Trophoblast cell (in vitro differentiated cells and primary cell): ENCODE measurements at regions not wholly inside any gene's neighbourhood (a gene's known extent, or its start where the extent isn't known, plus 50 kb on each side); places are given as distances from the start of the nearest gene placed in this dataset.

Source experiments
- DNase-seq, 2 donors: peaks; one replicate each; pipeline ENCODE4 v3.0.0-alpha.2; 2016
- H2AFZ ChIP-seq: 2 replicates; pipeline ENCODE4 v1.6.1; 2013; ENCODE audit warnings: low read length, moderate library complexity, mild to moderate bottlenecking; ENCODE audit not compliant: insufficient read depth, poor library complexity
- H2AK5ac ChIP-seq: 2 replicates; pipeline ENCODE4 v1.6.1; 2013; ENCODE audit warnings: mild to moderate bottlenecking, low read length
- H2BK120ac ChIP-seq: 2 replicates; pipeline ENCODE4 v1.6.1; 2013; ENCODE audit warnings: low read length, mild to moderate bottlenecking, moderate library complexity; ENCODE audit not compliant: insufficient read depth, poor library complexity
- H2BK12ac ChIP-seq: 2 replicates; pipeline ENCODE4 v1.6.1; 2013; ENCODE audit warnings: mild to moderate bottlenecking, low read length, moderate library complexity
- H2BK5ac ChIP-seq: 2 replicates; pipeline ENCODE4 v1.6.1; 2013; ENCODE audit warnings: low read length, low read depth, moderate library complexity, mild to moderate bottlenecking; ENCODE audit not compliant: poor library complexity
- H3K14ac ChIP-seq: 2 replicates; pipeline ENCODE4 v1.6.1; 2013; ENCODE audit warnings: mild to moderate bottlenecking, low read length
- H3K18ac ChIP-seq: 2 replicates; pipeline ENCODE4 v1.6.1; 2013; ENCODE audit warnings: mild to moderate bottlenecking, low read length
- H3K23ac ChIP-seq: 2 replicates; pipeline ENCODE4 v1.6.1; 2013; ENCODE audit warnings: low read length
- H3K27ac ChIP-seq: 2 replicates; pipeline ENCODE4 v1.5.1; 2013; ENCODE audit warnings: low read depth, mild to moderate bottlenecking, inconsistent platforms, low read length, moderate library complexity
- H3K27me3 ChIP-seq: 2 replicates; pipeline ENCODE4 v1.6.1; 2013; ENCODE audit warnings: inconsistent platforms, mild to moderate bottlenecking, low read length, moderate library complexity; ENCODE audit not compliant: insufficient read depth
- H3K36me3 ChIP-seq, 2 experiments: 1 replicate in 1 of 2; 2 replicates in 1 of 2; pipeline ENCODE4 v1.6.1; 2013; ENCODE audit warnings: low read length in 2 of 2, mild to moderate bottlenecking in 2 of 2, moderate library complexity in 1 of 2; ENCODE audit not compliant: insufficient read depth in 2 of 2, control insufficient read depth in 1 of 2
- H3K4ac ChIP-seq: 2 replicates; pipeline ENCODE4 v1.6.1; 2013; ENCODE audit warnings: low read depth, mild to moderate bottlenecking, low read length, moderate library complexity
- H3K4me1 ChIP-seq, 2 experiments: 1 replicate in 1 of 2; 2 replicates in 1 of 2; pipeline ENCODE4 v1.6.1; 2013; ENCODE audit warnings: low read length in 2 of 2, mild to moderate bottlenecking in 2 of 2, moderate library complexity in 1 of 2; ENCODE audit not compliant: insufficient read depth in 2 of 2, control insufficient read depth in 1 of 2
- H3K4me2 ChIP-seq: 2 replicates; pipeline ENCODE4 v1.6.1; 2013; ENCODE audit warnings: inconsistent platforms, mild to moderate bottlenecking, low read length, moderate library complexity
- H3K4me3 ChIP-seq: 2 replicates; pipeline ENCODE4 v1.5.1; 2013; ENCODE audit warnings: mild to moderate bottlenecking, low read depth, low read length, inconsistent platforms
- H3K79me1 ChIP-seq: one replicate; pipeline ENCODE4 v1.6.1; 2013; ENCODE audit warnings: low read length
- H3K79me2 ChIP-seq: 2 replicates; pipeline ENCODE4 v1.6.1; 2013; ENCODE audit warnings: low read length, mild to moderate bottlenecking; ENCODE audit not compliant: control insufficient read depth, insufficient read depth, poor library complexity
- H3K9ac ChIP-seq: 2 replicates; pipeline ENCODE4 v1.6.1; 2013; ENCODE audit warnings: mild to moderate bottlenecking, low read length
- H3K9me3 ChIP-seq: 2 replicates; pipeline ENCODE4 v1.6.1; 2013; ENCODE audit warnings: low read depth, mild to moderate bottlenecking, control low read depth, inconsistent platforms, low read length; ENCODE audit not compliant: insufficient read depth
- H4K12ac ChIP-seq: 2 replicates; pipeline ENCODE4 v1.6.1; 2013; ENCODE audit warnings: low read depth, mild to moderate bottlenecking, low read length, moderate library complexity
- H4K8ac ChIP-seq: 2 replicates; pipeline ENCODE4 v1.6.1; 2013; ENCODE audit warnings: low read depth, mild to moderate bottlenecking, low read length, moderate library complexity
- H4K91ac ChIP-seq: one replicate; pipeline ENCODE4 v1.6.1; 2013; ENCODE audit warnings: low read depth, mild to moderate bottlenecking, low read length, moderate library complexity
- WGBS: extraction: QIAGEN DNeasy Blood & Tissue Kit; methylation state at CpG from one replicate; pipeline ENCODE4 v1.1.7; 2013; ENCODE audit warnings: missing lambda C conversion rate; ENCODE audit not compliant: insufficient read length, insufficient coverage; ENCODE audit errors: extremely low coverage; 5-methylcytosine and 5-hydroxymethylcytosine counted together

DNA sequence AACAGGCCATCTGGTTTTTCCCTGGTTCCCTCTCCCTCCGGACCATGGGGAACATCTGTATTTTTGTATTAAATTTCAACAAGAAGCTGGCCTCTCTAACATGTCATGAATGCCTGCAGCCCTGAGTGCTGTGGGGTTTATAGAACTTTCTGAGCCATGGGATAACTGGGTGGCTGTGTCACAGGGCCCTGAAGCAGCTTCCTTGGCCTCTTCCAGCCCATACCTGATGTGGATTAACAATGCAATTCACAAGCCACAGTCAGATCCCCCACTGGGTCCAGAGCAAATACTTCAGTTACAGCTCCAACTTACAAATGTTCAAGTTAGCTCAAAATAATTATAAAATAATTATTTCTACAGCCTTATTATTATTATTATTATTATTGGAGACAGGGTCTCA lies 307.8 kb upstream of the CELF4 start:
- Histone ChIP-seq H3K27ac (no peak overlapping the region), H3K9me3 (no peaks in the 10 kb centered on the region), H2AFZ (no peak overlapping the region), H2BK12ac (no peak overlapping the region), H3K14ac (no peak overlapping the region), H3K79me2 (no peaks in the 10 kb centered on the region), H3K4ac (no peak overlapping the region), H4K8ac (no peak overlapping the region), H3K79me1 (no peaks in the 10 kb centered on the region), H3K27me3 (no peaks in the 10 kb centered on the region), H3K4me2 (no peak overlapping the region), H3K4me1 (no peaks in the 10 kb centered on the region), H3K4me3 (no peak overlapping the region), H3K9ac (no peak overlapping the region), H2BK5ac (no peak overlapping the region), H4K12ac (no peak overlapping the region), H2AK5ac (no peak overlapping the region), H4K91ac (no peak overlapping the region), H3K36me3 (no peaks in the 10 kb centered on the region), H3K23ac (no peak overlapping the region), H2BK120ac (no peak overlapping the region), H3K18ac (no peak overlapping the region)
- no peak for DNase-seq
- no CpG with 5 or more reads among the region's 1 CpG for WGBS

DNA sequence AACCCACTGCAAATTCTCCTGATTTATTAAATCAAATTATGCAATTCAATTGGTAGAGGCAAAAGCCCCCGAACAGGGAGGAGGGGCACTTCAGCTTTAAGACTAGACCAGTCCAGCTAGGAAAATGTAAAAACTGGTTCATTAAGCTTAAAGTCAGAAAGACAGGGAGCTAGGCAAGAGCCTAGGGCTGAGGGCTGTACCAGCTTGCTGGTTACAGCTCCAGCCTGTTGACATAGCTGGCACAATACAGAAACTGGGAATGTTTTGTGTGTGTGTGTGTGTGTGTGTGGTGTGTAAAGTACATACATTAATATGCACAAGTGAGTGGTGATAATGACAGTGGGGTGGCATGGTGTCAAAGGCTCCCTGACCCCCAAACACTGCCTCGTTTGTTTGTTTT lies 307.0 kb upstream of the CELF4 start:
- no peak for DNase-seq
- Histone ChIP-seq H2AK5ac (no peak overlapping the region), H4K12ac (no peak overlapping the region), H3K9ac (no peak overlapping the region), H2BK12ac (no peak overlapping the region), H3K18ac (no peak overlapping the region), H3K4ac (no peak overlapping the region), H3K23ac (no peak overlapping the region), H2BK120ac (no peak overlapping the region), H3K27me3 (no peaks in the 10 kb centered on the region), H4K91ac (no peak overlapping the region), H3K4me3 (no peak overlapping the region), H2BK5ac (no peak overlapping the region), H4K8ac (no peak overlapping the region), H3K27ac (no peak overlapping the region), H3K4me1 (no peaks in the 10 kb centered on the region), H3K4me2 (no peak overlapping the region), H3K79me2 (no peaks in the 10 kb centered on the region), H3K14ac (no peak overlapping the region), H2AFZ (no peak overlapping the region), H3K9me3 (no peaks in the 10 kb centered on the region), H3K36me3 (no peaks in the 10 kb centered on the region), H3K79me1 (no peaks in the 10 kb centered on the region)
- WGBS = no CpG with 5 or more reads among the region's 2 CpGs

DNA sequence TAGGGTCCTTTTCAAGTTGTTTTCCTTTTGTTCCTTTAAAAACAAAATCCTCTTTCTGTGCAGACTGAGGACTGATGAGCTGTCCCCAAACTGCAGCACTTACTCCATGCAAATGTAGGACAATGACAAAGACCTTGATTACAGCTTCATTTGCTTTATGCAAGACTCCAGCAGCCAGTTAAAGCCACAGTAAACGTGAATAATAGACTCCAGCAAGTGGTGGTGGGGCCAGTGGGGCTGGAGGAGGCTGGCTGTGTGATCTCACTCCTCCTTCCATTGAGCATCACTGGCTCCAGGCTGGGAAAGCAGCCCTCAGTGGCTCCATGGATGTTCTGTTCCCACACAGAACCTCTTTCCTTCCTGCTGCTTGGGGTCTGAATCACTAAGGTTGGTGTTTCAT lies 306.0 kb upstream of the CELF4 start:
- no peak overlapping the region for H2BK120ac ChIP-seq
- H3K79me1 ChIP-seq = no peaks in the 10 kb centered on the region
- no peaks in the 10 kb centered on the region for H3K4me1 ChIP-seq
- no peak overlapping the region for H3K4me3 ChIP-seq
- WGBS = no CpG with 5 or more reads among the region's 1 CpG
- no peaks in the 10 kb centered on the region for H3K27me3 ChIP-seq
- no peak overlapping the region for H2BK5ac ChIP-seq
- no peaks in the 10 kb centered on the region for H3K79me2 ChIP-seq
- no peak overlapping the region for H3K27ac ChIP-seq
- H3K9ac ChIP-seq = no peak overlapping the region
- no peak overlapping the region for H4K12ac ChIP-seq
- H3K23ac ChIP-seq = no peak overlapping the region
- no peak overlapping the region for H2BK12ac ChIP-seq
- H3K36me3 ChIP-seq = no peaks in the 10 kb centered on the region
- H3K4me2 ChIP-seq = no peak overlapping the region
- no peak overlapping the region for H2AFZ ChIP-seq
- no peak overlapping the region for H2AK5ac ChIP-seq
- no peak overlapping the region for H4K8ac ChIP-seq
- H3K9me3 ChIP-seq = no peaks in the 10 kb centered on the region
- H3K4ac ChIP-seq = no peak overlapping the region
- H3K18ac ChIP-seq = no peak overlapping the region
- no peak overlapping the region for H3K14ac ChIP-seq
- no peak overlapping the region for H4K91ac ChIP-seq
- DNase-seq = no peak

DNA sequence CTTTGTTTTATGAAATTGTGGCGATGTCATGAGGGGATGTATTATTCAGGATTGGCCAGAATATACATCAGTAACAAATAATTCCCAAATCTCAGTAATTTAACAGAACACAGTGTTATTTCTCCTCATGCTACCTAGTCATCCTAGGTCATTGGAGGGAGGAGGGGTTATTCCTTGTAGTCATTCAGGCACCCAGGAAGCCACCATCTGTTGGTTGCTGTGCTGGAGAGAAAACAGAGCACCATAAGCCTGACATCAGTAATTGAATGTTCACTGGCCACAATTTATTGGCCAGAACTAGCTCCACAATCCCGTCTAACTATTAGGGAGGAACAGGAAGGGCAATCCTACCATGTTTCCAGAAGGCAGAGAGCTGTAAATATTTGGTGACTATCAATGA lies 303.5 kb upstream of the CELF4 start:
- WGBS = no CpG with 5 or more reads among the region's 2 CpGs
- DNase-seq = no peak
- H2AFZ ChIP-seq = no peak overlapping the region
- no peak overlapping the region for H2BK5ac ChIP-seq
- no peak overlapping the region for H3K18ac ChIP-seq
- H3K4me1 ChIP-seq = no peaks in the 10 kb centered on the region
- H3K36me3 ChIP-seq = no peaks in the 10 kb centered on the region
- no peak overlapping the region for H4K12ac ChIP-seq
- H3K4ac ChIP-seq = no peak overlapping the region
- no peak overlapping the region for H4K8ac ChIP-seq
- no peak overlapping the region for H3K4me3 ChIP-seq
- H3K9me3 ChIP-seq = no peaks in the 10 kb centered on the region
- H3K27ac ChIP-seq = no peak overlapping the region
- no peaks in the 10 kb centered on the region for H3K27me3 ChIP-seq
- H3K9ac ChIP-seq = no peak overlapping the region
- H2BK120ac ChIP-seq = no peak overlapping the region
- H2AK5ac ChIP-seq = no peak overlapping the region
- H3K23ac ChIP-seq = no peak overlapping the region
- H3K79me2 ChIP-seq = no peaks in the 10 kb centered on the region
- no peaks in the 10 kb centered on the region for H3K79me1 ChIP-seq
- no peak overlapping the region for H2BK12ac ChIP-seq
- no peak overlapping the region for H4K91ac ChIP-seq
- H3K14ac ChIP-seq = no peak overlapping the region
- H3K4me2 ChIP-seq = no peak overlapping the region
